Chondrocyte (in vitro differentiated cells): ENCODE measurements at regions not wholly inside any gene's neighbourhood (a gene's known extent, or its start where the extent isn't known, plus 50 kb on each side); places are given as distances from the start of the nearest gene placed in this dataset.

ENCODE experiments used
- DNase-seq: peaks from one replicate; pipeline ENCODE4 v3.0.0; 2021; ENCODE audit warnings: mixed read lengths, low spot score
- H3K27ac Mint-ChIP-seq: one replicate; pipeline ENCODE4 v1.8.0; 2021; ENCODE audit warnings: mild to moderate bottlenecking, moderate library complexity, mixed read lengths; ENCODE audit not compliant: unreplicated experiment
- H3K27me3 Mint-ChIP-seq: 2 replicates; pipeline ENCODE4 v1.8.0; 2021; ENCODE audit warnings: low read depth, mixed read lengths
- H3K36me3 Mint-ChIP-seq: 2 replicates; pipeline ENCODE4 v1.8.0; 2021; ENCODE audit warnings: low read depth, mixed read lengths
- H3K4me1 Mint-ChIP-seq: 2 replicates; pipeline ENCODE4 v1.8.0; 2021; ENCODE audit warnings: low read depth, mild to moderate bottlenecking, mixed read lengths
- H3K4me3 Mint-ChIP-seq: one replicate; pipeline ENCODE4 v1.8.0; 2021; ENCODE audit warnings: mild to moderate bottlenecking, moderate library complexity, mixed read lengths; ENCODE audit not compliant: unreplicated experiment
- H3K9me3 Mint-ChIP-seq: 2 replicates; pipeline ENCODE4 v1.8.0; 2021; ENCODE audit warnings: low read depth, mixed read lengths
- CTCF ChIP-seq: fragments of 200-600 bp; sonication (generic); IDR thresholded peaks from 2 replicates; pipeline ENCODE4 v1.5.0; 2021; ENCODE audit warnings: antibody characterized with exemption, mild to moderate bottlenecking, moderate library complexity

DNA sequence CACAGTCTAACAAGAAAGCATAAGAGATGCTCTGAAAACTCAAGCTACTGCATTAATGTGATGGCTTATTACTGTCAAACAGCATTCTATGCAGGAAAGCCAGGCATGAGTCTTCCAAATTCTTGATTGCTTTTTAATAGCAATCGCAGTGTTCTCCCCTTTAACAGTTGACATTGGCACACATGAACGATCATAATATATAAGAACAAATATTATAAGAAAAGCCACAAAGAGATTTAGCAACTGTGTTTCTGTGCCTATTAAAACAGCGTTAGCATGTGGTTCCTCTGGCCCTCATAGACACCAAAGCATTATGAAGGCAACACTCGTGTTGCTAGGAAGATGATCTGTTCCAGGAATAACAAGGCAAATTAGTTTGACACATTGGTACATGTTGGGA, 245.0 kb downstream of the ACKR3 start:
- no peaks in the 10 kb centered on the region for H3K27me3 Mint-ChIP-seq
- H3K9me3 Mint-ChIP-seq, result peaks cover 7% of the 10 kb centered on the region
- no peak for DNase-seq
- TF ChIP-seq CTCF, result no peak
- H3K4me1 Mint-ChIP-seq, result peaks cover 2% of the 10 kb centered on the region
- H3K36me3 Mint-ChIP-seq, result no peaks in the 10 kb centered on the region
- H3K4me3 Mint-ChIP-seq, result no peak overlapping the region
- no peak overlapping the region for H3K27ac Mint-ChIP-seq

GRCh38 chr2:236815746-236816145, 246.1 kb downstream of the ACKR3 start:
- Mint-ChIP-seq H3K9me3 (no peaks in the 10 kb centered on the region), H3K4me1 (peaks cover 2% of the 10 kb centered on the region), H3K4me3 (no peak overlapping the region), H3K27me3 (no peaks in the 10 kb centered on the region), H3K27ac (no peak overlapping the region), H3K36me3 (no peaks in the 10 kb centered on the region)
- no peak for DNase-seq
- no peak for TF ChIP-seq CTCF

DNA sequence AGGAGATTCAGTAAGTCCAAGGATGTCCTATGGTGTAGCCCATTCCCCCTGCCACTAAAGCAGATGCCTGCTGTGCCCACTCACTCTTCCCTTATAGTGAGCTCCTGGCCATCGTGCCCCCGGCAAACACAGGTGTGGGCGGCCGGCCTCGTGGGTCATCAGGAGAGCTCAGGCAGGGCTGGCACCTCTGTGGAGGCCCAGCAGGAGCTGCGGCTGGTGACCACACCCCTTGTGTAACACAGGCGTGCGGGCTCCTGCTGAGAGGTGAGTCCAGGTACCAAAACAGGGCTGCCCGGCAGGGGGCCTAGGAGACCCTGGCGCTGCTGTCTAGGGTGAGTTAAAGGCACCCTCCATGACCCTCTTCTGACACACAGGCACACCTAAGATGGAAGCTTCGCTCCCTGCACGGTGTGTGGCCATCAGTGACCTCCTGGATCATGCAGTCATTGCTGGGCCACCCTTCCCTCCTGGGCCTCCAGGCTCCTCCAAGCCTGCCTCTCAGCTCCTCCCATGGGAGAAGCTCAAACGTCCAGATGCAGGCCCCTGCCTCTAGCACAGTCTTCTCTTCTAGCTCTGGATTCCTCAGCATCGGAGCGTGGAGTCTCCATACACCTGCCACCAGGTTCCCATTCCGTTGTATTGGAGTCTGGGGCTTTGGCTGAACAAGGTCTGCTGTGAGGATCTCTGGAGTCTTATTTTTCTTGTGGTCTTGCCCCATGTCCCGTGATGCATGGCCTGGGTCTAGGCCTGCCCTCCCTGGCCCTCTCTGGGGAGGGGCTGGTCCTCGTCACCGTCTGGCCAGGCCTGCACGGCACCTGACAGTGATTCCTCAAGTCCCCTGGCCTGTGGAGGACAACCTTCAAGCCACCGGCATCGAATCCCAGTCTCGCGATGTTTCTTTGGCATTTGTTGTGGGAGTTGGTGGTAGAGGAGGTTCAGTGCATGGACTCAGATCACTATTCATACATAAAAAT, 246.9 kb downstream of the ACKR3 start:
- H3K27ac Mint-ChIP-seq, result no peak overlapping the region
- no peak overlapping the region for H3K4me3 Mint-ChIP-seq
- H3K4me1 Mint-ChIP-seq, result peaks cover 2% of the 10 kb centered on the region
- no peaks in the 10 kb centered on the region for H3K27me3 Mint-ChIP-seq
- no peaks in the 10 kb centered on the region for H3K36me3 Mint-ChIP-seq
- DNase-seq, result no peak
- TF ChIP-seq CTCF, result no peak
- peaks cover 3% of the 10 kb centered on the region for H3K9me3 Mint-ChIP-seq

DNA sequence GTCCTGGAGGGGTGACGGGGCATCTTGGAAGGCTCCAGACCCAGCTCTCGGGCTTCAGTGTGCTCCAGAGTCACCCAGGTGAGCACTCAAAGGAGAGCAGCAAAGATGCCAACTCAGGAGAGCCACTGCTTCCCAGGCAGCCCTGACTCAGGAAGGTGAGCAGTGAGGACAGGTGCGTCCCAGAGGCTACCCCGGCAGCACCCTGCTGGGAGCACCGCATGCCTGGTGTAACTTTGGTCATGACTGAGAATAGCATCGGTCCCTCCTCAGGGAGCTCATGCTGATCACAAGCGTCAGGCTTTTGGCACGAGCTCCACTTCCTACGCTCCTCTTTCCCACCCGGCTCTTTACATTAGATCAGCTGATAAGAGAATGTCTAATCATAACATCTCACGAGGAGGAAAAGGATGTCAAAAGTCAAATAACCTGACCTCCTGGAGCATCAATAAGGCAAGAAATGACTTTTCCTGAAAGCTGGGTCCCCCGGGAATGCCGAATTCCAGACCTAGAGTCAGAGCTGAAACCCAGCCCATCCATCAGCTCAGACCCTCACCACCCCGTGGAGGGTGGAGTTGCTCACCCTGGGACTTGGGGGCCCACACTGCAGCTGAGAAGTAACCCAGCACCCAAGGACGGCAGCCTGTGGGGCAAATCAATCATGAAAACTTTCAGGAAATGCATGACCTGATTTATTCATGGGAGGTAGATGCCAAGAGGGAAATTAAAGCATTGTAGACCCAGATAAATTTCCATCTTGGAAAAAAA, 248.8 kb downstream of the ACKR3 start:
- H3K27ac Mint-ChIP-seq, result no peak overlapping the region
- peaks cover 2% of the 10 kb centered on the region for H3K4me1 Mint-ChIP-seq
- no peak overlapping the region for H3K4me3 Mint-ChIP-seq
- DNase-seq, result no peak
- no peaks in the 10 kb centered on the region for H3K27me3 Mint-ChIP-seq
- TF ChIP-seq CTCF, result no peak
- peaks cover 9% of the 10 kb centered on the region for H3K9me3 Mint-ChIP-seq
- peaks cover 3% of the 10 kb centered on the region for H3K36me3 Mint-ChIP-seq

- Mint-ChIP-seq H3K36me3 (peaks cover 3% of the 10 kb centered on the region), H3K27me3 (no peaks in the 10 kb centered on the region), H3K27ac (no peak overlapping the region), H3K4me3 (no peak overlapping the region), H3K4me1 (peaks cover 2% of the 10 kb centered on the region), H3K9me3 (peaks cover 9% of the 10 kb centered on the region)
- no peak for TF ChIP-seq CTCF
- DNase-seq, result no peak
Measured at GRCh38 chr2:236819275-236820002, 249.8 kb downstream of the ACKR3 start.
